ENCODE measurements at regions not wholly inside any gene's neighbourhood (a gene's known extent, or its start where the extent isn't known, plus 50 kb on each side); places are given as distances from the start of the nearest gene placed in this dataset.

GRCh38 chr4:77306496-77306895 lies 149.5 kb downstream of the CCNG2 start:
- H3K27ac ChIP-seq (ENCODE audit: low read length): no peak overlapping the region
- TF ChIP-seq TCF7L2 (IDR thresholded peaks at IDR 0.05; ENCODE audit: low read depth, low read length) (no peak), SIN3A (IDR thresholded peaks at IDR 0.05; ENCODE audit: borderline replicate concordance, insufficient read depth, low read depth, low read length) (no peak), REST (IDR thresholded peaks at IDR 0.05; ENCODE audit: insufficient read depth in 1 of 2, low read depth in 2 of 2, low read length in 1 of 2) (no peak), POLR2AphosphoS5 (IDR thresholded peaks at IDR 0.05; ENCODE audit: low read depth, low read length) (no peak), CTCF (IDR thresholded peaks at IDR 0.05) (no peak)
- H3K36me3 ChIP-seq (ENCODE audit: control insufficient read depth, insufficient read depth, low read length): no peaks in the 10 kb centered on the region
- POLR2A ChIA-PET: no interaction called here
- H3K27me3 ChIP-seq (ENCODE audit: control insufficient read depth, insufficient read depth, low read length): no peaks in the 10 kb centered on the region
- intact Hi-C loops (cut with micrococcal nuclease; ENCODE audit: unreplicated experiment): loop anchor here (10.0 kb wide), 1 partner anchor 62 kb away; no protein-coding TSS in a partner anchor
- no peak for ATAC-seq
- CTCF ChIA-PET: no interaction called here
- H3K9me3 ChIP-seq (ENCODE audit: control insufficient read depth, insufficient read depth, low read depth, low read length): no peaks in the 10 kb centered on the region
- no peaks in the 10 kb centered on the region for H3K4me1 ChIP-seq (ENCODE audit: control insufficient read depth, insufficient read depth, low read length)
- in situ Hi-C loops (cut with HindIII; ENCODE audit: low pct_unique_long_range_greater_than_20kb, low sequenced_read_pairs): no loop called here
- DNase-seq (ENCODE audit: low read depth, low spot score): no peak
- no TSS peak for BruUV-seq (replicated peaks)
- H3K4me3 ChIP-seq (ENCODE audit: low read depth in 2 of 2, low read length in 2 of 2): no peak overlapping the region

GRCh38 chr4:77308843-77309242 lies 151.8 kb downstream of the CCNG2 start:
- Histone ChIP-seq H3K4me3 (ENCODE audit: low read depth in 2 of 2, low read length in 2 of 2) (no peak overlapping the region), H3K27ac (ENCODE audit: low read length) (no peak overlapping the region), H3K4me1 (ENCODE audit: control insufficient read depth, insufficient read depth, low read length) (no peaks in the 10 kb centered on the region), H3K27me3 (ENCODE audit: control insufficient read depth, insufficient read depth, low read length) (no peaks in the 10 kb centered on the region), H3K36me3 (ENCODE audit: control insufficient read depth, insufficient read depth, low read length) (no peaks in the 10 kb centered on the region), H3K9me3 (ENCODE audit: control insufficient read depth, insufficient read depth, low read depth, low read length) (no peaks in the 10 kb centered on the region)
- TF ChIP-seq CTCF (IDR thresholded peaks at IDR 0.05): peak; percentile 44
- no peak for TF ChIP-seq SIN3A (IDR thresholded peaks at IDR 0.05; ENCODE audit: borderline replicate concordance, insufficient read depth, low read depth, low read length)
- DNase-seq (ENCODE audit: low read depth, low spot score): no peak
- intact Hi-C loops (cut with micrococcal nuclease; ENCODE audit: unreplicated experiment): loop anchor here (10.0 kb wide), 1 partner anchor 64 kb away; no protein-coding TSS in a partner anchor
- POLR2A ChIA-PET: no interaction called here
- peak; percentile 68; the same call in 1 of the 2 replicates for ATAC-seq
- in situ Hi-C loops (cut with HindIII; ENCODE audit: low pct_unique_long_range_greater_than_20kb, low sequenced_read_pairs): no loop called here
- CTCF ChIA-PET: no interaction called here
- no TSS peak for BruUV-seq (replicated peaks)

Measured in Panc1 (cell line).